GM12878 (cell line): ENCODE measurements at regions not wholly inside any gene's neighbourhood (a gene's known extent, or its start where the extent isn't known, plus 50 kb on each side); places are given as distances from the start of the nearest gene placed in this dataset.

Experiments used
- ATAC-seq: fragments of 200-7000 bp; cut with Tn5 transposase; 3 replicates; pipeline ENCODE4 v1.9.1; 2020; ENCODE audit warnings: mild to moderate bottlenecking, moderate library complexity
- BruUV-seq: library from RNA; stranded (reverse); fragments of 400-500 nt; replicated peaks from 2 replicates; lab custom pipeline; 2021; lab: Mats Ljungman, UMichigan
- CTCF ChIA-PET: fragments of 300-600 bp; sonication (Branson Sonifier 250); formaldehyde crosslinking; extraction: SDS; loops from one replicate; lab custom pipeline; 2021; ENCODE audit warnings: inconsistent platforms; lab: Yijun Ruan, JAX
- POLR2A ChIA-PET: fragments of 350-600 bp; formaldehyde crosslinking; extraction: SDS; loops from one replicate; lab custom pipeline; 2021; ENCODE audit warnings: inconsistent platforms; lab: Charles Lee
- RAD21 ChIA-PET: fragments of 300-600 bp; sonication (Branson Sonifier 250); formaldehyde crosslinking; loops from one replicate; lab custom pipeline; 2023; ENCODE audit warnings: antibody characterized with exemption; ENCODE audit not compliant: unreplicated experiment; lab: Charles Lee
- SMC1A ChIA-PET: fragments of 300-600 bp; sonication (Branson Sonifier 250); formaldehyde crosslinking; loops from one replicate; lab custom pipeline; 2023; ENCODE audit not compliant: unreplicated experiment, uncharacterized antibody; lab: Charles Lee
- DNase-seq: peaks from one replicate; pipeline ENCODE4 v3.0.0-alpha.2; 2011; ENCODE audit warnings: low read depth, low spot score
- FAIRE-seq: peaks from 3 replicates; lab custom pipeline; 2011; peaks lifted over from hg19 to GRCh38; lab: Jason Lieb, UNC
- H2AFZ ChIP-seq: 2 replicates; pipeline ENCODE4 v1.6.0; 2011; ENCODE audit warnings: low read depth, low read length, control low read depth; ENCODE audit not compliant: control insufficient read depth
- H3K27ac ChIP-seq: 2 replicates; pipeline ENCODE4 v1.5.1; 2011; ENCODE audit warnings: control low read depth; ENCODE audit not compliant: control insufficient read depth, insufficient read depth
- H3K27me3 ChIP-seq, 2 experiments: replicated peaks in 1 of 2; 2 replicates each; pipeline versions ENCODE4 v1.6.0 to v1.6.1; 2011; ENCODE audit warnings: low read length in 1 of 2; ENCODE audit not compliant: control insufficient read depth in 2 of 2, insufficient read depth in 2 of 2
- H3K36me3 ChIP-seq, 2 experiments: 2 replicates each; pipeline ENCODE4 v1.5.1; 2011; ENCODE audit warnings: low read length in 1 of 2; ENCODE audit not compliant: control insufficient read depth in 2 of 2, insufficient read depth in 2 of 2
- H3K4me1 ChIP-seq: 2 replicates; pipeline ENCODE4 v1.6.1; 2011; ENCODE audit warnings: mild to moderate bottlenecking, low read length, moderate library complexity, mixed read lengths; ENCODE audit not compliant: control insufficient read depth, insufficient read depth
- H3K4me2 ChIP-seq: 2 replicates; pipeline ENCODE4 v1.6.0; 2011; ENCODE audit warnings: control low read depth; ENCODE audit not compliant: control insufficient read depth, insufficient read depth
- H3K4me3 ChIP-seq: fragments of 200-600 bp; sonication (generic); 2 replicates; pipeline ENCODE4 v1.5.1; 2016
- H3K79me2 ChIP-seq: 2 replicates; pipeline ENCODE4 v1.6.0; 2011; ENCODE audit warnings: low read length; ENCODE audit not compliant: control insufficient read depth, insufficient read depth
- H3K9ac ChIP-seq: 2 replicates; pipeline ENCODE4 v1.8.0; 2011; ENCODE audit warnings: low read length, control low read depth, mixed read lengths; ENCODE audit not compliant: control insufficient read depth, insufficient read depth
- H3K9me3 ChIP-seq: replicated peaks from 3 replicates; pipeline ENCODE4 v1.5.1; 2011; ENCODE audit warnings: mild to moderate bottlenecking, low read length; ENCODE audit not compliant: control insufficient read depth, insufficient read depth
- H4K20me1 ChIP-seq: 2 replicates; pipeline ENCODE4 v1.6.0; 2011; ENCODE audit not compliant: control insufficient read depth, insufficient read depth
- CBFB ChIP-seq: IDR thresholded peaks from 2 replicates; pipeline ENCODE4 v1.6.1; 2016; ENCODE audit warnings: antibody characterized with exemption, low read depth
- CHD4 ChIP-seq: fragments of 200-600 bp; sonication (generic); IDR thresholded peaks from 2 replicates; pipeline ENCODE4 v1.6.1; 2016; ENCODE audit warnings: mild to moderate bottlenecking
- CREB1 ChIP-seq: IDR thresholded peaks from 2 replicates; pipeline ENCODE4 v1.6.1; 2012; ENCODE audit warnings: low read depth, mild to moderate bottlenecking, inconsistent platforms
- DPF2 ChIP-seq: fragments of 450-650 bp; IDR thresholded peaks from 2 replicates; pipeline ENCODE4 v1.6.1; 2017; ENCODE audit warnings: mild to moderate bottlenecking
- EP300 ChIP-seq, 2 experiments: fragments of 150-350 bp in 1 of 2; IDR thresholded peaks; 2 replicates each; pipeline ENCODE4 v1.6.1; 2011 to 2012; ENCODE audit warnings: low read depth in 2 of 2, low read length in 2 of 2, borderline replicate concordance in 1 of 2, improper control_type of control experiment in 1 of 2, inconsistent platforms in 1 of 2; ENCODE audit not compliant: control insufficient read depth in 1 of 2
- HCFC1 ChIP-seq: fragments of 150-350 bp; IDR thresholded peaks from 2 replicates; pipeline ENCODE4 v1.6.1; 2014; ENCODE audit warnings: low read length
- IKZF1 ChIP-seq: fragments of 450-650 bp; conservative IDR thresholded peaks from 2 replicates; pipeline ENCODE4 v1.6.1; 2017; ENCODE audit warnings: antibody characterized with exemption, mild to moderate bottlenecking
- RB1 ChIP-seq: fragments of 450-650 bp; formaldehyde crosslinking; IDR thresholded peaks from 2 replicates; pipeline ENCODE4 v1.6.1; 2017; ENCODE audit warnings: mild to moderate bottlenecking, borderline replicate concordance
- STAT1 ChIP-seq: fragments of 450-650 bp; conservative IDR thresholded peaks from 2 replicates; pipeline ENCODE4 v1.6.1; 2014; ENCODE audit warnings: antibody characterized with exemption, mild to moderate bottlenecking
- TCF3 ChIP-seq: IDR thresholded peaks from 2 replicates; pipeline ENCODE4 v1.6.1; 2012; ENCODE audit warnings: low read depth, mild to moderate bottlenecking, low read length, borderline replicate concordance; ENCODE audit not compliant: insufficient read depth
- WGBS: methylation state at CpG from one replicate; pipeline ENCODE4 v1.1.6; 2016; ENCODE audit warnings: low lambda C conversion rate; ENCODE audit not compliant: insufficient replicate concordance, insufficient coverage; ENCODE audit errors: missing lambda C conversion rate; 5-methylcytosine and 5-hydroxymethylcytosine counted together
- in situ Hi-C: fragments of 300-500 bp; cut with MboI; formaldehyde crosslinking; loops from 9 replicates; pipeline ENCODE4 v1.14.3; 2018; ENCODE audit warnings: mixed read lengths
- intact Hi-C: fragments of 100-400 bp; cut with micrococcal nuclease; formaldehyde crosslinking; loops from one replicate; pipeline ENCODE4 v1.14.2; 2022; ENCODE audit not compliant: unreplicated experiment
- TF ChIP-seq, protein P1 (sequence below): IDR thresholded peaks from 2 replicates; pipeline ENCODE4 v1.6.1; 2012; ENCODE audit warnings: low read depth, low read length, improper control_type of control experiment
- TF ChIP-seq, protein P2 (sequence below): fragments of 450-650 bp; IDR thresholded peaks from 2 replicates; pipeline ENCODE4 v1.6.1; 2017; ENCODE audit warnings: mild to moderate bottlenecking, moderate library complexity
- TF ChIP-seq, protein P3 (sequence below): IDR thresholded peaks from 2 replicates; pipeline ENCODE4 v1.6.1; 2012; ENCODE audit warnings: low read length, inconsistent platforms

DNA sequence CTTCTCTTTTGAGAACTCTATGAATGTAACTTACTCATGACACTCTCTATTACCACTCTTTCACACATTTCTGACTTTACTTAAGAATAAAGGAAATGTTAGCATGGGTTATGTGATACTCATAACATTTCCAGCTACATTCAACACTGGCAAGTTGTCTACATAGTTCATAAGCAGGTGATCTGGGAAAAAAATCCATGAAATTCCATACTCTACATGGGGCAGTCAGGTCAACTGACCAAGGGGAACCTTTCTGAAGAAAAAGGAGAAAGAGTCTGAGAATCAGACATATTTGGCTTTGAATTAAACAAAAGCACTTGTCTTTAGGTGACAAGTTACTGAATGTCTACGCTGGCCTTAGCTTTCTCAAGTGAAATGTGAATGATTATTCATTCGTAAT, 329.1 kb upstream of the ROBO1 start:
- Histone ChIP-seq H4K20me1 (no peaks in the 10 kb centered on the region), H3K4me2 (no peak overlapping the region), H3K36me3 (no peaks in the 10 kb centered on the region), H3K79me2 (no peaks in the 10 kb centered on the region), H3K9ac (no peak overlapping the region), H3K4me3 (no peak overlapping the region), H3K27me3 (no peaks in the 10 kb centered on the region), H3K9me3 (no peaks in the 10 kb centered on the region), H2AFZ (no peak overlapping the region), H3K4me1 (no peaks in the 10 kb centered on the region), H3K27ac (no peak overlapping the region)
- 3% methylated on average over 2 of the region's 2 CpGs for WGBS
- DNase-seq (no peak), ATAC-seq (no peak), FAIRE-seq (no peak)
- TF ChIP-seq CHD4 (no peak), STAT1 (no peak), CBFB (no peak), IKZF1 (no peak), EP300 (IDR thresholded peaks at IDR 0.05; ENCODE audit: borderline replicate concordance in 1 of 2, control insufficient read depth in 1 of 2, low read depth in 2 of 2, low read length in 2 of 2) (no peak)
- TF ChIP-seq, protein P1, sequence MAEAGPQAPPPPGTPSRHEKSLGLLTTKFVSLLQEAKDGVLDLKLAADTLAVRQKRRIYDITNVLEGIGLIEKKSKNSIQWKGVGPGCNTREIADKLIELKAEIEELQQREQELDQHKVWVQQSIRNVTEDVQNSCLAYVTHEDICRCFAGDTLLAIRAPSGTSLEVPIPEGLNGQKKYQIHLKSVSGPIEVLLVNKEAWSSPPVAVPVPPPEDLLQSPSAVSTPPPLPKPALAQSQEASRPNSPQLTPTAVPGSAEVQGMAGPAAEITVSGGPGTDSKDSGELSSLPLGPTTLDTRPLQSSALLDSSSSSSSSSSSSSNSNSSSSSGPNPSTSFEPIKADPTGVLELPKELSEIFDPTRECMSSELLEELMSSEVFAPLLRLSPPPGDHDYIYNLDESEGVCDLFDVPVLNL, result no peak
- ChIA-PET RAD21 (no interaction called here), SMC1A (interaction anchor here (0.6 kb wide), 2 partner anchors 37 to 315 kb away, joined by 3 read pairs; no protein-coding TSS in a partner anchor), CTCF (no interaction called here), POLR2A (no interaction called here)
- intact Hi-C loops (no loop called here), in situ Hi-C loops (no loop called here)
- BruUV-seq, result no TSS peak

DNA sequence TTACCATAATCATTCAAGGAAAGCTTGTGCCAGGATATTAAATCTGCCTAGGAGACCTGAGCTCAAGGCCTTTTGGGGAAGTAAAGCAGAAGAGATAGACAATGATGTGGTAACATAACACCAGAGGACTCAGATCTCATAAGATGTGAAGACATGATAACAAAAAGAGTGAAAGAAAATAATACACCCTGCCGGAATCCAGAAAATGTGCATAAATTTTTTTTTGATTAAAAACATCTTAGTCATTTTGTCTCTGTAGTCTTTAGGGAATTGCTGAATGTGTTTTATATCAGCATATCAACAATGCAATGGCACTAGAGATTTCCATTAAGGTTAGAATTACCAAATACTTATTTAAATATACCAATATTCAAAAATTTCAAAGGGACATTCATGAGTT, 326.8 kb upstream of the ROBO1 start:
- H3K9ac ChIP-seq, result no peak overlapping the region
- ATAC-seq (no peak), DNase-seq (no peak), FAIRE-seq (no peak)
- no peaks in the 10 kb centered on the region for H3K27me3 ChIP-seq
- intact Hi-C loops (no loop called here), in situ Hi-C loops (no loop called here)
- ChIA-PET RAD21 (no interaction called here), CTCF (no interaction called here), POLR2A (no interaction called here), SMC1A (interaction anchor here (0.7 kb wide), 1 partner anchor 10 kb away, joined by 3 read pairs; no protein-coding TSS in a partner anchor)
- H3K79me2 ChIP-seq, result no peaks in the 10 kb centered on the region
- no peak overlapping the region for H3K4me2 ChIP-seq
- H4K20me1 ChIP-seq, result no peaks in the 10 kb centered on the region
- 50% methylated on average over 1 of the region's 1 CpG for WGBS
- H3K36me3 ChIP-seq, result no peaks in the 10 kb centered on the region
- H3K4me3 ChIP-seq, result no peak overlapping the region
- H3K9me3 ChIP-seq, result no peaks in the 10 kb centered on the region
- no peak overlapping the region for H3K27ac ChIP-seq
- no peak overlapping the region for H2AFZ ChIP-seq
- no peaks in the 10 kb centered on the region for H3K4me1 ChIP-seq
- BruUV-seq, result no TSS peak
- TF ChIP-seq DPF2 (no peak), HCFC1 (no peak), TCF3 (no peak), RB1 (no peak), CREB1 (no peak)
- TF ChIP-seq, protein P2, sequence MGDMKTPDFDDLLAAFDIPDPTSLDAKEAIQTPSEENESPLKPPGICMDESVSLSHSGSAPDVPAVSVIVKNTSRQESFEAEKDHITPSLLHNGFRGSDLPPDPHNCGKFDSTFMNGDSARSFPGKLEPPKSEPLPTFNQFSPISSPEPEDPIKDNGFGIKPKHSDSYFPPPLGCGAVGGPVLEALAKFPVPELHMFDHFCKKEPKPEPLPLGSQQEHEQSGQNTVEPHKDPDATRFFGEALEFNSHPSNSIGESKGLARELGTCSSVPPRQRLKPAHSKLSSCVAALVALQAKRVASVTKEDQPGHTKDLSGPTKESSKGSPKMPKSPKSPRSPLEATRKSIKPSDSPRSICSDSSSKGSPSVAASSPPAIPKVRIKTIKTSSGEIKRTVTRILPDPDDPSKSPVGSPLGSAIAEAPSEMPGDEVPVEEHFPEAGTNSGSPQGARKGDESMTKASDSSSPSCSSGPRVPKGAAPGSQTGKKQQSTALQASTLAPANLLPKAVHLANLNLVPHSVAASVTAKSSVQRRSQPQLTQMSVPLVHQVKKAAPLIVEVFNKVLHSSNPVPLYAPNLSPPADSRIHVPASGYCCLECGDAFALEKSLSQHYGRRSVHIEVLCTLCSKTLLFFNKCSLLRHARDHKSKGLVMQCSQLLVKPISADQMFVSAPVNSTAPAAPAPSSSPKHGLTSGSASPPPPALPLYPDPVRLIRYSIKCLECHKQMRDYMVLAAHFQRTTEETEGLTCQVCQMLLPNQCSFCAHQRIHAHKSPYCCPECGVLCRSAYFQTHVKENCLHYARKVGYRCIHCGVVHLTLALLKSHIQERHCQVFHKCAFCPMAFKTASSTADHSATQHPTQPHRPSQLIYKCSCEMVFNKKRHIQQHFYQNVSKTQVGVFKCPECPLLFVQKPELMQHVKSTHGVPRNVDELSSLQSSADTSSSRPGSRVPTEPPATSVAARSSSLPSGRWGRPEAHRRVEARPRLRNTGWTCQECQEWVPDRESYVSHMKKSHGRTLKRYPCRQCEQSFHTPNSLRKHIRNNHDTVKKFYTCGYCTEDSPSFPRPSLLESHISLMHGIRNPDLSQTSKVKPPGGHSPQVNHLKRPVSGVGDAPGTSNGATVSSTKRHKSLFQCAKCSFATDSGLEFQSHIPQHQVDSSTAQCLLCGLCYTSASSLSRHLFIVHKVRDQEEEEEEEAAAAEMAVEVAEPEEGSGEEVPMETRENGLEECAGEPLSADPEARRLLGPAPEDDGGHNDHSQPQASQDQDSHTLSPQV, result no peak
- TF ChIP-seq, protein P3, sequence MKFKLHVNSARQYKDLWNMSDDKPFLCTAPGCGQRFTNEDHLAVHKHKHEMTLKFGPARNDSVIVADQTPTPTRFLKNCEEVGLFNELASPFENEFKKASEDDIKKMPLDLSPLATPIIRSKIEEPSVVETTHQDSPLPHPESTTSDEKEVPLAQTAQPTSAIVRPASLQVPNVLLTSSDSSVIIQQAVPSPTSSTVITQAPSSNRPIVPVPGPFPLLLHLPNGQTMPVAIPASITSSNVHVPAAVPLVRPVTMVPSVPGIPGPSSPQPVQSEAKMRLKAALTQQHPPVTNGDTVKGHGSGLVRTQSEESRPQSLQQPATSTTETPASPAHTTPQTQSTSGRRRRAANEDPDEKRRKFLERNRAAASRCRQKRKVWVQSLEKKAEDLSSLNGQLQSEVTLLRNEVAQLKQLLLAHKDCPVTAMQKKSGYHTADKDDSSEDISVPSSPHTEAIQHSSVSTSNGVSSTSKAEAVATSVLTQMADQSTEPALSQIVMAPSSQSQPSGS, result no peak
